ENCODE measurements at regions not wholly inside any gene's neighbourhood (a gene's known extent, or its start where the extent isn't known, plus 50 kb on each side); places are given as distances from the start of the nearest gene placed in this dataset.
"Not testable (repeated sequence)": the region's sequence is repeated elsewhere in the genome, so short reads cannot be mapped to it uniquely, and the experiment has no call there.

DNA sequence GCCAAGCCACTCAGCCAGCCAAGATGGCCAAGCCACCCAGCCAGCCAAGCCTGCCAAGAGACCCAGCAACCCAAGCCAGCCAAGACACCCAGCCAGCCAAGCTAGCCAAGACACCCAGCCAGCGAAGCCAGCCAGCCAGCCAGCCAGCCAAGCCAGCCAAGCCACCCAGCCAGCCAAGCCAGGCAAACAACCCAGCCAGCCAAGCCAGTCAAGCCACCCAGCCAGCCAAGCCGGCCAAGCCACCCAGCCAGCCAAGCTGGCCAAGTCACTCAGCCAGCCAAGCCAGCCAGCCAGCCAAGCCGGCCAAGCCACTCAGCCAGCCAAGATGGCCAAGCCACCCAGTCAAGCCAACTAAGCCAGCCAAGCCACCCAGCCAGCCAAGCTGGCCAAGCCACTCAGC, 337.5 kb upstream of the PLGLB2 start:
- DNase-seq (ENCODE audit: low read depth), result not testable (repeated sequence)

DNA sequence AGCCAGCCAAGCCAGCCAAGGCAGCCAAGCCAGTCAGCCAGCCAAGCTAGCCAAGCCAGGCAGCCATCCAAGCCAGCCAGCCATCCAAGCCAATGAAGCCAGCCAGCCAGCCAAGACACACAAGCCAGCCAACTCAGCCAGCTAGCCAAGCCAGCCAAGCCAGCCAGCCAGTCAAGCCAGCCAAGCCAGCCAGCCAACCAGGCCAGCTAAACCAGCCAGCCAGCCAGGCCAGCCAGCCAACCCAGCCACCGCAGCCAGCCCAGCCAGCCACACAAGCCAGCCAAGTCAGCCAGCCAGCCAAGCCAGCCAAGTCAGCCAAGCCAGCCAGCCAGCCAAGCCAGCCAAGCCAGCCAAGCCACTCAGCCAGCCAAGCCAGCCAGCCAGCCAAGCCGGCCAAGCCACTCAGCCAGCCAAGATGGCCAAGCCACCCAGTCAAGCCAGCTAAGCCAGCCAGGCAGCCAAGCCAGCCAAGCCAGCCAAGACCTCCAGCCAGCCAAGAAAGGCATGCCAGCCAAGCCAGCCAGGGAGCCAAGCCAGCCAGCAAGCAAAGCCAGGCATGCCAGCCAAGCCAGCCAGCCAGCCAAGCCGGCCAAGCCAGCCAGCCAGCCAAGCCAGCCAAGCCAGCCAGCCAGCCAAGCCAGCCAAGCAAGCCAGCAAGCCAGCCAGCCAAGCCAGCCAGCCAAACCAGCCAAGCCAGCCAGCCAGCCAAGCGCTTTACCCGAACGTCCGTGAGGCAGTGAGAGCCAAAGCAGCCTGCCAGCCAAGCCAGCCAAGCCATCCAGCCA, 335.7 kb upstream of the PLGLB2 start:
- not testable (repeated sequence) for DNase-seq (ENCODE audit: low read depth)

DNA sequence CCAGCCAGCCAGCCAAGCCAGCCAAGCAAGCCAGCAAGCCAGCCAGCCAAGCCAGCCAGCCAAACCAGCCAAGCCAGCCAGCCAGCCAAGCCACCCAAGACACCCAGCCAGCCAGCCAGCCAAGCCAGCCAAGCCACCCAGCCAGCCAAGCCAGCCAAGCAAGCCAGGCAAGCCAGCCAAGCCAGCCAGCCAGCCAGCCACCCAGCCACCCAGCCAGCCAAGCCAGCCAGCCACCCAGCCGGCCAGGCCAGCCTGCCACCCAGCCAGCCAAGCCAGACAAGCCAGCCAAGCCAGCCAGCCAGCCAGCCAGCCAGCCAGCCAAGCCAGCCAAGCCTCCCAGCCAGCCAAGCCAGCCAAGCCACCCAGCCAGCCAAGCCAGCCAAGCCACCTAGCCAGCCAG, 333.6 kb upstream of the PLGLB2 start:
- DNase-seq (ENCODE audit: low read depth), result not testable (repeated sequence)

DNA sequence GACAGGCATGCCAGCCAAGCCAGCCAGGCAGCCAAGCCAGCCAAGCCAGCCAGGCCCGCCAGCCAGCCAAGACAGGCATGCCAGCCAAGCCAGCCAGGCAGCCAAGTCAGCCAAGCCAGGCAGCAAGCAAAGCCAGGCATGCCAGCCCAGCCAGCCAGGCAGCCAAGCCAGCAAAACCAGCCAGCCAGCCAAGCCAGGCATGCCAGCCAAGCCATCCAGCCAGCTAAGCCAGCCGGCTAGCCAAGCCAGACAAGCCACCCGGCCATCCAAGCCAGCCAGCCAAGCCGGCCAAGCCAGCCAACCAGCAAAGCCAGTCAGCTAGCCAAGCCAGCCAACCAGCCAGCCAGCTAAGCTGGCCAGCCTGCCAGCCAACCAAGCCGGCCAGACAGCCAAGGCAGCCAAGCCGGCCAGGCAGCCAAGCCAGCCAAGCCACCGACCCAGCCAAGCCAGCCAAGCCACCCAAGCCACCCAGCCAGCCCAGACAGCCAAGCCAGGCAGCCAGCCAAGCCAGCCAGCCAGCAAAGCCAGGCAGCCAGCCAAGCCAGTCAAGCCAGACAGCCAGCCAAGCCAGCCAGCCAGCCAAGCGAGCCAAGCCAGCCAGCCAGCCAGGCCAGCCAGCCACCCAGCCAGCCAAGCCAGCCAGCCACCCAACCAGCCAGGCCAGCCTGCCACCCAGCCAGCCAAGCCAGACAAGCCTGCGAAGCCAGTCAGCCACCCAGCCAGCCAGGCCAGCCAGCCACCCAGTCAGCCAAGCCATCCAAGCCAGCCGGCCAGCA, 332.9 kb upstream of the PLGLB2 start:
- DNase-seq (ENCODE audit: low read depth), result not testable (repeated sequence)

DNA sequence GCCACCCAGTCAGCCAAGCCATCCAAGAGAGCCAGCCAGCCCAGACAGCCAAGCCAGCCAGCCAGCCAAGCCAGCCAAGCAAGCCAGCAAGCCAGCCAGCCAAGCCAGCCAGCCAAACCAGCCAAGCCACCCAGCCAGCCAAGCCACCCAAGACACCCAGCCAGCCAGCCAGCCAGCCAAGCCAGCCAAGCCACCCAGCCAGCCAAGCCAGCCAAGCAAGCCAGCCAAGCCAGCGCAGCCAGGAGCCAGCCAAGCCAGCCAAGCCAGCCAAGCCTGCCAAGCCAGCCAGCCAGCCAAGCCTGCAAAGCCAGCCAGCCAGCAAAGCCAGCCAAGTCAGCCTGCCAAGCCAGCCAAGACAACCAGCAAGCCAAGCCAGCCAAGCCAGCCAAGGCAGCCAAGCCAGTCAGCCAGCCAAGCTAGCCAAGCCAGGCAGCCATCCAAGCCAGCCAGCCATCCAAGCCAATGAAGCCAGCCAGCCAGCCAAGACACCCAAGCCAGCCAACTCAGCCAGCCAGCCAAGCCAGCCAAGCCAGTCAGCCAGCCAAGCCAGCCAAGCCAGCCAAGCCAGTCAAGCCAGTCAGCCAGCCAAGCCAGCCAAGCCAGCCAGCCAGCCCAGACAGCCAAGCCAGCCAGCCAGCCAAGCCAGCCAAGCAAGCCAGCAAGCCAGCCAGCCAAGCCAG, 332.2 kb upstream of the PLGLB2 start:
- DNase-seq (ENCODE audit: low read depth), result not testable (repeated sequence)

DNA sequence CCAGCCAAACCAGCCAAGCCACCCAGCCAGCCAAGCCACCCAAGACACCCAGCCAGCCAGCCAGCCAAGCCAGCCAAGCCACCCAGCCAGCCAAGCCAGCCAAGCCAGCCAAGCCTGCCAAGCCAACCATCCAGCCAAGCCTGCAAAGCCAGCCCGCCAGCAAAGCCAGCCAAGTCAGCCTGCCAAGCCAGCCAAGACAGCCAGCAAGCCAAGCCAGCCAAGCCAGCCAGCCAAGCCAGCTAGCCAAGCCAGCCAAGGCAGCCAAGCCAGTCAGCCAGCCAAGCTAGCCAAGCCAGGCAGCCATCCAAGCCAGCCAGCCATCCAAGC, 331.7 kb upstream of the PLGLB2 start:
- not testable (repeated sequence) for DNase-seq (ENCODE audit: low read depth)

DNA sequence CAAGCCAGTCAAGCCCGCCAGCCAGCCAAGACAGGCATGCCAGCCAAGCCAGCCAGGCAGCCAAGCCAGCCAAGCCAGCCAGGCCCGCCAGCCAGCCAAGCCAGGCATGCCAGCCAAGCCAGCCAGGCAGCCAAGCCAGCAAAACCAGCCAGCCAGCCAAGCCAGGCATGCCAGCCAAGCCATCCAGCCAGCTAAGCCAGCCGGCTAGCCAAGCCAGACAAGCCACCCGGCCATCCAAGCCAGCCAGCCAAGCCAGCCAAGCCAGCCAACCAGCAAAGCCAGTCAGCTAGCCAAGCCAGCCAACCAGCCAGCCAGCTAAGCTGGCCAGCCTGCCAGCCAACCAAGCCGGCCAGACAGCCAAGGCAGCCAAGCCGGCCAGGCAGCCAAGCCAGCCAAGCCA, 330.7 kb upstream of the PLGLB2 start:
- not testable (repeated sequence) for DNase-seq (ENCODE audit: low read depth)

DNA sequence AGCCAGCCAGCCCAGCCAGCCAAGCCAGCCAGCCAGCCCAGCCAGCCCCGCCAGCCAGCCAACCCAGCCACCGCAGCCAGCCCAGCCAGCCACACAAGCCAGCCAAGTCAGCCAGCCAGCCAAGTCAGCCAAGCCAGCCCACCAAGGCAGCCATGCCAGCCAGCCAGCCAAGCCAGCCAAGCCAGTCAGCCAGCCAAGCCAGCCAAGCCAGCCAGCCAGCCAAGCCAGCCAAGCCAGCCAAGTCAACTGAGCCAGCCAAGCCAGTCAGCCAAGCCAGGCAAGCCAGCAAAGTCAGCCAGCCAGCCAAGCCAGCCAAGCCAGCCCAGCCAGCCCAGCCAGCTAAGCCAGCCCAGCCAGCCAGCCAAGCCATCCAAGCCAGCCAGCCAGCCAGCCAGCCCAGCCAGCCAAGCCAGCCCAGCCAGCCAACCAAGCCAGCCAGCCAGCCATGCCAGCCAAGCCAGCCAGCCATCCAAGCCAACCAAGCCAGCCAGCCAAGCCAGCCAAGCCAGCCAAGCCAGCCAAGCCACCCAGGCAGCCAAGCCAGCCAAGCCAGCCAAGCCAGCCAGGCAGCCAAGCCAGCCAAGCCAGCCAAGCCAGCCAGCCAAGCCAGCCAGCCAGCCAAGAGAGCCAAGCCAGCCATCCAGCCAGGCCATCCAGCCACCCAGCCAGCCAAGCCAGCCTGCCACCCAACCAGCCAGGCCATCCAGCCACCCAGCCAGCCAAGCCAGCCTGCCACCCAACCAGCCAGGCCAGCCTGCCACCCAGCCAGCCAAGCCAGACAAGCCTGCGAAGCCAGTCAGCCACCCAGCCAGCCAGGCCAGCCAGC, 329.9 kb upstream of the PLGLB2 start:
- DNase-seq (ENCODE audit: low read depth), result not testable (repeated sequence)

DNA sequence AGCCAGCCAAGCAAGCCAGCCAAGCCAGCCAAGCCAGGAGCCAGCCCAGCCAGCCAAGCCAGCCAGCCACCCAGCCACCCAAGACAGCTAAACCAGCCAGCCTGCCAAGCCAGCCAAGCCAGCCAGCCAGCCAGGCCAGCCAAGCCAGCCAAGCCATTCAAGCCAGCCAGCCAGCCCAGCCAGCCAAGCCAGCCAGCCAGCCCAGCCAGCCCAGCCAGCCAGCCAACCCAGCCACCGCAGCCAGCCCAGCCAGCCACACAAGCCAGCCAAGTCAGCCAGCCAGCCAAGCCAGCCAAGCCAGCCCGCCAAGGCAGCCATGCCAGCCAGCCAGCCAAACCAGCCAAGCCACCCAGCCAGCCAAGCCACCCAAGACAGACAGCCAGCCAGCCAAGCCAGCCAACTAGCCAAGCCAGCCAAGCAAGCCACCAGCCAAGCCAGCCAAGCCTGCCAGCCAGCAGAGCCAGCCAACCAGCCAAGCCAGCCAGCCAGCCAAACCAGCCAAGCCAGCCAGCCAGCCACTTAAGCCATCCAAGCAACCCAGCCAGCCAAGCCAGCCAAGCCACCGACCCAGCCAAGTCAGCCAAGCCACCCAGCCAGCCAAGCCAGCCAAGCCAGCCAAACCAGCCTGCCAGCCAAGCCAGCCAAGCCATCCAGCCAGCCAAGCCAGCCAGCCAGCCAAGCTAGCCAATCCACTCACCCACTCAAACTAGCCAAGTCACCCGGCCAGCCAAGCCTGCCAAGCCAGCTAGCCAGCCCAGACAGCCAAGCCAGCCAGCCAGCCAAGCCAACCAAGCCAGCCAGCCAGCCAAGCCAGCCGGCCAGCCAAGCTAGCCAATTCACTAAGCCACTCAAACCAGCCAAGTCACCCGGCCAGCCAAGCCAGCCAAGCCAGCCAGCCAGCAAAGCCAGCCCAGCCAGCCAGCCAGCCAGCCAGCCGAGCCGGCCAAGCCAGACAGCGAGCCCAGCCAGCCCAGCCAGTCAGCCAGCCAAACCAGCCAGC, 328.8 kb upstream of the PLGLB2 start:
- DNase-seq (ENCODE audit: low read depth), result not testable (repeated sequence)

DNA sequence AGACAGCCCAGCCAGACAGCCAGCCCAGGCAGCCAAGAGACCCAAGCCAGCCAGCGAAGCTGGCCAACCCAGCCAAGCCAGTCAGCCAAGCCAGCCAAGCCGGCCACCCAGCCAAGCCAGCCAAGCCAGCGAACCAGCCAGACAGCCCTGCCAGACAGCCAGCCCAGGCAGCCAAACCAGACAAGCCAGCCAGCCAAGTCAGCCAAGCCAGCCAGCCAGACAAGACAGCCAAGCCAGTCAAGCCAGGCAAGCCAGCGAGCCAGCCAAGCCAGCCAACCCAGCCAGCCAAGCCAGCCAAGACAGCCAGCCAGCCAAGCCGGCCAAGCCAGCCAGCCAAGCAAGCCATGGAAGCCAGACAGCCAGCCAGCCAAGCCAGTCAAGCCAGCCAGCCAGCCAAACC, 327.9 kb upstream of the PLGLB2 start:
- not testable (repeated sequence) for DNase-seq (ENCODE audit: low read depth)

DNA sequence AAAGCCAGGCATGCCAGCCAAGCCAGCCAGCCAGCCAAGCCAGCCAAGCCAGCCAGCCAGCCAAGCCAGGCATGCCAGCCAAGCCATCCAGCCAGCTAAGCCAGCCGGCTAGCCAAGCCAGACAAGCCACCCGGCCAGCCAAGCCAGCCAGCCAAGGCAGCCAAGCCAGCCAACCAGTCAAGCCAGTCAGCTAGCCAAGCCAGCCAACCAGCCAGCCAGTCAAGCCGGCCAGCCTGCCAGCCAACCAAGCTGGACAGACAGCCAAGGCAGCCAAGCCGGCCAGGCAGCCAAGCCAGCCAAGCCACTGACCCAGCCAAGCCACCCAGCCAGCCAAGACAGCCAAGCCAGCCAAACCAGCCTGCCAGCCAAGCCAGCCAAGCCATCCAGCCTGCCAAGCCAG, 326.9 kb upstream of the PLGLB2 start:
- not testable (repeated sequence) for DNase-seq (ENCODE audit: low read depth)

DNA sequence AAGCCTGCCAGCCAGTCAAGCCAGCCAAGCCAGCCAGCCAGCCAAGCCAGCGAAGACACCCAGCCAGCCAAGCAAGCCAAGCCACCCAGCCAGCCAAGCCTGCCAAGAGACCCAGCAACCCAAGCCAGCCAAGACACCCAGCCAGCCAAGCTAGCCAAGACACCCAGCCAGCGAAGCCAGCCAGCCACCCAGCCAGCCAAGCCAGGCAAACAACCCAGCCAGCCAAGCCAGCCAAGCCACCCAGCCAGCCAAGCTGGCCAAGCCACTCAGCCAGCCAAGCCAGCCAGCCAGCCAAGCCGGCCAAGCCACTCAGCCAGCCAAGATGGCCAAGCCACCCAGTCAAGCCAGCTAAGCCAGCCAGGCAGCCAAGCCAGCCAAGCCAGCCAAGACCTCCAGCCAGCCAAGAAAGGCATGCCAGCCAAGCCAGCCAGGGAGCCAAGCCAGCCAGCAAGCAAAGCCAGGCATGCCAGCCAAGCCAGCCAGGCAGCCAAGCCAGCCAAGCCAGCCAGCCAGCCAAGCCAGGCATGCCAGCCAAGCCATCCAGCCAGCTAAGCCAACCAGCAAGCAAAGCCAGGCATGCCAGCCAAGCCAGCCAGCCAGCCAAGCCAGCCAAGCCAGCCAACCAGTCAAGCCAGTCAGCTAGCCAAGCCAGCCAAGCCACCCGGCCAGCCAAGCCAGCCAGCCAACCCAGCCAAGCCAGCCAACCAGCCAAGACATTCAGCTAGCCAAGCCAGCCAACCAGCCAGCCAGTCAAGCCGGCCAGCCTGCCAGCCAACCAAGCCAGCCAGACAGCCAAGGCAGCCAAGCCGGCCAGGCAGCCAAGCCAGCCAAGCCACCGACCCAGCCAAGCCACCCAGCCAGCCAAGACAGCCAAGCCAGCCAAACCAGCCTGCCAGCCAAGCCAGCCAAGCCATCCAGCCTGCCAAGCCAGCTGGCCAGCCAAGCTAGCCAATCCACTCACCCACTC, 323.8 kb upstream of the PLGLB2 start:
- DNase-seq (ENCODE audit: low read depth), result not testable (repeated sequence)

DNA sequence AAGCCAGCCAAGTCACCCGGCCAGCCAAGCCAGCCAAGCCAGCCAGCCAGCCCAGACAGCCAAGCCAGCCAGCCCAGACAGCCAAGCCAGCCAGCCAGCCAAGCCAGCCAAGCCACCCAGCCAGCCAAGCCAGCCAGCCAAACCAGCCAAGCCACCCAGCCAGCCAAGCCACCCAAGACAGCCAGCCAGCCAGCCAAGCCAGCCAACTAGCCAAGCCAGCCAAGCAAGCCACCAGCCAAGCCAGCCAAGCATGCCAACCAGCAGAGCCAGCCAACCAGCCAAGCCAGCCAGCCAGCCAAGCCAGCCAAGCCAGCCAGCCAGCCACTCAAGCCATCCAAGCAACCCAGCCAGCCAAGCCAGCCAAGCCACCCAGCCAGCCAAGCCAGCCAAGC, 323.1 kb upstream of the PLGLB2 start:
- not testable (repeated sequence) for DNase-seq (ENCODE audit: low read depth)

DNA sequence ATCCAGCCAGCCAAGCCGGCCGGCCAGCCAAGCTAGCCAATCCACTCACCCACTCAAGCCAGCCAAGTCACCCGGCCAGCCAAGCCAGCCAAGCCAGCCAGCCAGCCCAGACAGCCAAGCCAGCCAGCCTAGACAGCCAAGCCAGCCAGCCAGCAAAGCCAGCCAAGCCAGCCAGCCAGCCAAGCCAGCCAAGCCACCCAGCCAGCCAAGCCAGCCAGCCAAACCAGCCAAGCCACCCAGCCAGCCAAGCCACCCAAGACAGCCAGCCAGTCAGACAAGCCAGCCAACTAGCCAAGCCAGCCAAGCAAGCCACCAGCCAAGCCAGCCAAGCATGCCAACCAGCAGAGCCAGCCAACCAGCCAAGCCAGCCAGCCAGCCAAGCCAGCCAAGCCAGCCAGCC, 322.7 kb upstream of the PLGLB2 start:
- not testable (repeated sequence) for DNase-seq (ENCODE audit: low read depth)

DNA sequence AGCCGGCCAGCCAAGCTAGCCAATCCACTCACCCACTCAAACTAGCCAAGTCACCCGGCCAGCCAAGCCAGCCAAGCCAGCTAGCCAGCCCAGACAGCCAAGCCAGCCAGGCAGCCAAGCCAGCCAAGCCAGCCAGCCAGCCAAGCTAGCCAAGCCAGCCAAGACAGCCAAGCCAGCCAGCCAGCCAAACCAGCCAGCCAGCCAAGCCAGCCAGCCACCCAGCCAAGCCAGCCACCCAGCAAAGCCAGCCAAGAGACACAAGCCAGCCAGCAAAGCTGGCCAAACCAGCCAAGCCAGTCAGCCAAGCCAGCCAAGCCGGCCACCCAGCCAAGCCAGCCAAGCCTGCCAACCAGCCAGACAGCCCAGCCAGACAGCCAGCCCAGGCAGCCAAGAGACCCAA, 322.2 kb upstream of the PLGLB2 start:
- DNase-seq (ENCODE audit: low read depth), result not testable (repeated sequence)

DNA sequence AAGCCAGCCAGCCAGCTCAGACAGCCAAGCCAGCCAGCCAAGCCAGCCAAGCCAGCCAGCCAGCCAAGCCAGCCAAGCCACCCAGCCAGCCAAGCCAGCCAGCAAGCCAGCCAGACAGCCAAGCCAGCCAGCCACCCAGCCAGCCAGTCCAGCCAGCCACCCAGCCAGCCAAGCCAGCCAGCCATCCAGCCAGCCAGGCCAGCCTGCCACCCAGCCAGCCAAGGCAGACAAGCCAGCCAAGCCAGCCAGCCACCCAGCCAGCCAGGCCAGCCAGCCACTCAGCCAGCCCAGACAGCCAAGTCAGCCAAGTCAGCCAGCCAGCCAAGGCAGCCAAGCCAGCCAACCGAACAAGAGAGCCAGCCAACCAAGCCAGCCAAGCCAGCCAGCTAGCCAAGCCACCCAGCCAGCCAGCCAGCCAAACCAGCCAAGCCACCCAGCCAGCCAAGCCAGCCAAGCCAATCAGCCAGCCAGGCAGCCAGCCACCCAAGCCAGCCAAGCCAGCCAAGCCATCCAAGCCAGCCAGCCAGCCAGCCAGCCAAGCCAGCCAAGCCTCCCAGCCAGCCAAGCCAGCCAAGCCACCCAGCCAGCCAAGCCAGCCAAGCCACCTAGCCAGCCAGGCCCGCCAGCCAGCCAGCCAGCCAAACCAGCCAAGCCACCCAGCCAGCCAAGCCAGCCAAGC, 319.3 kb upstream of the PLGLB2 start:
- not testable (repeated sequence) for DNase-seq (ENCODE audit: low read depth)

DNA sequence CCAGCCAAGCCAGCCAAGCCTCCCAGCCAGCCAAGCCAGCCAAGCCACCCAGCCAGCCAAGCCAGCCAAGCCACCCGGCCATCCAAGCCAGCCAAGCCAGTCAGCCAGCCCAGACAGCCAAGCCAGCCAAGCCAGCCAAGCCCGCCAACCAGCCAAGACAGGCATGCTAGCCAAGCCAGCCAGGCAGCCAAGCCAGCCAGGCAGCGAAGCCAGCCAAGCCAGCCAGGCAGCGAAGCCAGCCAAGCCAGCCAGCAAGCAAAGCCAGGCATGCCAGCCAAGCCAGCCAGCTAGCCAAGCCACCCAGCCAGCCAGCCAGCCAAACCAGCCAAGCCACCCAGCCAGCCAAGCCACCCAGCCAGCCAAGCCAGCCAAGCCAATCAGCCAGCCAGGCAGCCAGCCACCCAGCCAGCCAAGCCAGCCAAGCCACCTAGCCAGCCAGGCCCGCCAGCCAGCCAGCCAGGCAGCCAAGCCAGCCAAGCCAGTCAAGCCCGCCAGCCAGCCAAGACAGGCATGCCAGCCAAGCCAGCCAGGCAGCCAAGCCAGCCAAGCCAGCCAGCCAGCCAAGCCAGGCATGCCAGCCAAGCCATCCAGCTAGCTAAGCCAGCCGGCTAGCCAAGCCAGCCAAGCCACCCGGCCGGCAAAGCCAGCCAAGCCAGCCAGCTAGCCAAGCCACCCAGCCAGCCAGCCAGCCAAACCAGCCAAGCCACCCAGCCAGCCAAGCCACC, 318.5 kb upstream of the PLGLB2 start:
- DNase-seq (ENCODE audit: low read depth), result not testable (repeated sequence)

DNA sequence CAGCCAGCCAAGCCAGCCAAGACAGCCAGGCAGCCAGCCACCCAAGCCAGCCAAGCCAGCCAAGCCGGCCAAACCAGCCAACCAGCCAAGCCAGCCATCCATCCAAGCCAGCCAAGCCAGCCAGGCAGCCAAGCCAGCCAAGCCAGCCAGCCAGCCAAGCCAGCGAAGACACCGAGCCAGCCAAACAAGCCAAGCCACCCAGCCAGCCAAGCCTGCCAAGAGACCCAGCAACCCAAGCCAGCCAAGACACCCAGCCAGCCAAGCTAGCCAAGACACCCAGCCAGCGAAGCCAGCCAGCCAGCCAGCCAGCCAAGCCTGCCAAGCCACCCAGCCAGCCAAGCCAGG, 318.0 kb upstream of the PLGLB2 start:
- DNase-seq (ENCODE audit: low read depth), result not testable (repeated sequence)
